Thymus (tissue), 11 donors: ENCODE measurements at regions not wholly inside any gene's neighbourhood (a gene's known extent, or its start where the extent isn't known, plus 50 kb on each side); places are given as distances from the start of the nearest gene placed in this dataset.

Experiments
- DNase-seq, 9 donors: peaks; one replicate each; pipeline ENCODE4 v3.0.0-alpha.2; 2013; ENCODE audit warnings: low spot score in 9 of 9, low read depth in 6 of 9, missing footprints in 1 of 9
- H3K27ac ChIP-seq, 2 donors: one replicate each; pipeline ENCODE4 v1.5.1; 2013; ENCODE audit warnings: control low read depth in 1 of 2, low read depth in 1 of 2, low read length in 1 of 2, mild to moderate bottlenecking in 1 of 2, moderate library complexity in 1 of 2
- H3K27me3 ChIP-seq, 2 donors: one replicate each; pipeline ENCODE4 v1.5.1; 2013; ENCODE audit warnings: low read length in 1 of 2; ENCODE audit not compliant: control insufficient read depth in 2 of 2, insufficient read depth in 1 of 2
- H3K36me3 ChIP-seq, 2 donors: one replicate each; pipeline ENCODE4 v1.5.1; 2013; ENCODE audit warnings: low read length in 1 of 2, mild to moderate bottlenecking in 1 of 2, moderate library complexity in 1 of 2; ENCODE audit not compliant: control insufficient read depth in 2 of 2, insufficient read depth in 2 of 2
- H3K4me1 ChIP-seq, 2 donors: one replicate each; pipeline ENCODE4 v1.5.1; 2013; ENCODE audit warnings: low read length in 2 of 2; ENCODE audit not compliant: control insufficient read depth in 2 of 2, insufficient read depth in 2 of 2
- H3K4me3 ChIP-seq, 2 donors: one replicate each; pipeline ENCODE4 v1.5.1; 2013; ENCODE audit warnings: low read length in 2 of 2, control low read depth in 1 of 2, mild to moderate bottlenecking in 1 of 2
- H3K9me3 ChIP-seq, 2 donors: one replicate each; pipeline ENCODE4 v1.5.1; 2013; ENCODE audit warnings: low read length in 1 of 2, mild to moderate bottlenecking in 1 of 2; ENCODE audit not compliant: control insufficient read depth in 2 of 2, insufficient read depth in 1 of 2
- WGBS: extraction: QIAGEN DNeasy Blood & Tissue Kit; methylation state at CpG from one replicate; pipeline ENCODE4 v1.1.7; 2013; 5-methylcytosine and 5-hydroxymethylcytosine counted together
- donor health status: healthy.

DNA sequence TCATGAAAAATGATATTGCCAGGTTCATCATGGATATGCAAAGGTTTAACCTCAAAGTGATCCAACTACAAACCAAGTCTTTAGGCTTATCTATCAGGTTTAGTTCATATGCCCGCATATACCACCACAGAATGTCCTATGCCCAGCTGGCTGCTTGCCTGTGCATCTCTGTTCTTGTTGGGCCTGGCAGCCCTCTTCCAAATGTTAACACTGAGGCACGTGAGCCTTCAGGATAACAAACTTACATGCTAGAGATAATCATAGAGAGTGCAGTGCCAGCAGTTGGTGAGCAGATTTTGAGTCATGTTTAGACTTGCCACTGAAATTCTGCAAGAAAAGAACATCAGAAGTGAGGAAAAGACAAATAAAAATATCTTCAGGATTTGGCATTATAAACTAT, 607.9 kb upstream of the TMPRSS15 start:
- 82% methylated on average over 2 of the region's 2 CpGs for WGBS
- no peaks in the 10 kb centered on the region for H3K27me3 ChIP-seq
- H3K9me3 ChIP-seq, result no peaks in the 10 kb centered on the region
- H3K27ac ChIP-seq, result no peak overlapping the region
- no peaks in the 10 kb centered on the region for H3K36me3 ChIP-seq
- no peak overlapping the region for H3K4me3 ChIP-seq
- H3K4me1 ChIP-seq, result no peaks in the 10 kb centered on the region
- DNase-seq, result no peak

DNA sequence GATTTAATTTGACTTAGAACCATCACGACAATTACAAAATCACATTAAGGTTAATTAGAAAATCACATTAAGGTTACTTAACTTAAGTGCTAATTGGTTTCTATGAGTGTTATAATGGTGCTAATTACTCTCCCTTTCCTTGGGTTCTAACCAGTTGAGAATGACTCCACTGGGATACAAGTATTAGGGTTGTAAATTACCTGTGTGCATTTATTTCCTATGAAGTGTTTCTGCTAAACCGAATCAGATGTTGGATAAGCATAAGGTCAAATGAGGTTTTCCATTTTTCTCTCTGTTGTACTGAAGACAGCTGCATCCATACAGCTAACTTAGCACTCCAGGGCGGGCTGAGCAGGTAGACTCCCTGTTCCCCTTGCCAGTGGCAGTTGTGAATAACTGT, 610.3 kb upstream of the TMPRSS15 start:
- no peak overlapping the region for H3K27ac ChIP-seq
- no peaks in the 10 kb centered on the region for H3K9me3 ChIP-seq
- H3K4me1 ChIP-seq, result no peaks in the 10 kb centered on the region
- DNase-seq, result no peak
- no peak overlapping the region for H3K4me3 ChIP-seq
- H3K27me3 ChIP-seq, result no peaks in the 10 kb centered on the region
- WGBS, result 86% methylated on average over 3 of the region's 3 CpGs
- H3K36me3 ChIP-seq, result no peaks in the 10 kb centered on the region

DNA sequence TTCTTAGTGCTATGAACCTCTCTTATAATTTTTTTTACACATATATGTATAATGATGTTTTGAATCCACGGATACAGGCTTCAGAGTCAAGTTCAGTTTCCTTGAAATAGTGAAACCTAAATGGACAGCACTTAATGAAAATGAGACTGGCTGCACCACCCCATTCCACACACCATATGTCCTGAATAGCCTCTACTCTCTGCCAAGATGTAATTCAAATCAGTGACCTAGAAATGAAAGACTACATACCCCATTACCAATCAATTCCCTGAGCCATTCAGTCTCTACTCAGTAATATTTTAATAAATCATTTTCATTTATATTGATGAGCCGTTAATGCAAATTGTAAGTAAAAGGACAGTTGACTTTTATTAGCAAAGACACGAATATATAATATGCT, 614.9 kb upstream of the TMPRSS15 start:
- H3K36me3 ChIP-seq, result no peaks in the 10 kb centered on the region

DNA sequence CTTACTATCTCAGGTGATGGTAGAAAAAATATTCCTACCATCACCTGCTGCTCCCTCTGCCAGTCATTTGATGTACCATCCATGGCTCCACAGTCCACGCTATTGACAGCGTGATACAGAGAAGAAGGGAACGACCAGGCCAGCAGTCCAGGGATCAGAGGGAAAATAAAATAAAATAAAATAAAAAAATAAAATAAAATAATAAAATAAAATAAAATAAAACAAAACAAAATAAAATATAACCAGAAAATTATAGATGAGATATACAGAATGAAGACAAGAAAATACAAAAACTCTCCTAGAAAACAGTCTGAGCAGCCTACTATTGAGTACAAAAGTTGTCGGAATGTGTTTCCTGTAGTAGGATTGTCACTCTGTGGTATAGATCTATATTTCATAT, 619.4 kb upstream of the TMPRSS15 start:
- no peaks in the 10 kb centered on the region for H3K9me3 ChIP-seq
- H3K27ac ChIP-seq, result no peak overlapping the region
- WGBS, result 92% methylated on average over 4 of the region's 4 CpGs
- DNase-seq, result no peak
- H3K36me3 ChIP-seq, result no peaks in the 10 kb centered on the region
- H3K4me3 ChIP-seq, result no peak overlapping the region
- no peaks in the 10 kb centered on the region for H3K4me1 ChIP-seq
- no peaks in the 10 kb centered on the region for H3K27me3 ChIP-seq

More for the DNA sequence above, 614.9 kb upstream of the TMPRSS15 start:
- no peak overlapping the region for H3K4me3 ChIP-seq
- H3K9me3 ChIP-seq, result no peaks in the 10 kb centered on the region
- H3K27ac ChIP-seq, result no peak overlapping the region
- H3K4me1 ChIP-seq, result no peaks in the 10 kb centered on the region
- DNase-seq, result no peak
- no peaks in the 10 kb centered on the region for H3K27me3 ChIP-seq
- WGBS, result 70% methylated on average over 3 of the region's 3 CpGs

DNA sequence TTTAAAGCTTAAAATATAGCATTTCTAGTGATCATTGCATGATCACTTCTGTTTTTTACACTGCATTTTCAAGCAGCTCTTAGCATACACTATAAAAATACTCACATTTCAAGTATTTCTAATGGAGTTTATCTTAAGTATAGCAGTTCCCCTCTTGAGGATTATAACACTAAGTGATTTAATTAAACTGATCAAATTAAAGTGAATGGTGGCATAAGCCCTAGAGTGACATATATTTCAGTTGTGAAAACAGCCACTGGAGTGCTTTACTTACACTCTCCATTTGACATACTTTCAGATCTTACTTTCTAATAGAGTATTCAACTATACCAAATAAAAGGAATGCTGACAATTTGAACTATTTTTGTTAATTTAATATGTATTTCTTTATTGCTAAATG, 623.3 kb upstream of the TMPRSS15 start:
- DNase-seq, result no peak
- H3K27ac ChIP-seq, result no peak overlapping the region
- H3K9me3 ChIP-seq, result no peaks in the 10 kb centered on the region
- no peaks in the 10 kb centered on the region for H3K36me3 ChIP-seq
- H3K4me3 ChIP-seq, result no peak overlapping the region
- H3K27me3 ChIP-seq, result no peaks in the 10 kb centered on the region
- no peaks in the 10 kb centered on the region for H3K4me1 ChIP-seq

DNA sequence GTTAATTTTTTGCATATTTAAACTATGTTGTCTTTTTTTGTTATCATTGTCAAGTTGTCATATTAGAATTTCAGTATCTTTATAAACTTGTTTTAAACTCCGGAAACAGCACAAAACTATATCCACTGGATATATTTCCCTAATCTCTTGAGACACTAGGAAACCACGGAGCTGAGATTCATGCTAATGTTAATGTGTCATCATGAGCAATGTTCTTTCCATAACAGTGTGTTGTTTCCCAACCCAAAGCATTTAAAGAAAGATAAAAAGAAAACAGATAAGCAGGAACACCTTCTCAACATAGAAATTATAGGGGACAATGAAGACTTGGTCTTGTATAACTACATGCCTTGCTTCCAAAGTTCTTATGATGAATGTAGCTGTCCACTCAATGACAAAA, 626.2 kb upstream of the TMPRSS15 start:
- DNase-seq, result no peak
- no peak overlapping the region for H3K4me3 ChIP-seq
- no peaks in the 10 kb centered on the region for H3K27me3 ChIP-seq
- 90% methylated on average over 2 of the region's 2 CpGs for WGBS
- H3K36me3 ChIP-seq, result no peaks in the 10 kb centered on the region
- no peaks in the 10 kb centered on the region for H3K4me1 ChIP-seq
- no peaks in the 10 kb centered on the region for H3K9me3 ChIP-seq
- no peak overlapping the region for H3K27ac ChIP-seq

DNA sequence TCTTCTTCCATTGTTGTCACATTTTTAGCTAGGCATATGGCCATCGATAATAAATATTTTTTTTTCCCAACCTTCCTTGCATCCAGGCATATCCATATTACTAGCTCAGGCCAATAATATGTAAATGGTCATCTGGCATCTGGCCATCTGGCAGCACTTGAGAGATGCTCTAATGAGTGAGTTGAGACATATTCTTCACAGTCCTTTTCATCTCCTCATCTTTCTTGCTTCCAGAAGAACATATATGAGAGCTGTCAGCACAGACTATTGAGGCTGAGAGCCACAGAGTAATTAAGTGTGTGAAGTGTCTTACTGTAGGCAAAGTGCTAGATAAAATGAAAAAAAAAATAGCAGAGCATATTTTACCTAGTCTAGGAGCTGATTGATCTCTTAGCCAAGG, 628.4 kb upstream of the TMPRSS15 start:
- Histone ChIP-seq H3K4me3 (no peak overlapping the region), H3K4me1 (no peaks in the 10 kb centered on the region), H3K27me3 (no peaks in the 10 kb centered on the region), H3K27ac (no peak overlapping the region), H3K9me3 (no peaks in the 10 kb centered on the region), H3K36me3 (no peaks in the 10 kb centered on the region)
- peak in 1 of 9 donors; percentile 1 for DNase-seq
- WGBS, result 89% methylated on average over 1 of the region's 1 CpG

DNA sequence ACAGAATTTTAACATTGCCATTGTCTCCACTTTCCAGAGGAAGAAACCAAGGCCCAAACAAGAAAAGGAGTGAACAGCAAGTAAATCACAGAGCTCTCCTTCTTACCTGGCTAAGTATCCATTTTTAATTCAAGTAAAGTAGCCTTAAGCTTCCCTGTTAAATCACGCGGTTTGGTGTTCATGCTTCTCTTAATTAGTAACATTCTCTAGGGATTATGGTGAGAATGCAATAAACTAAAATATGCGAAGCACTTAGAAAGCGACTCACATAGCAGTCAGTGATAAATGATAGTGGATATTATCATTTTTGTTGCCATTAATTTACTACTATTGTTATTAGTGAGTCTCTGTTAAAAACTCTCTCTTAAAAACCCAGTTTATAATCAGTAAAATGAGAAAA, 630.5 kb upstream of the TMPRSS15 start:
- no peak overlapping the region for H3K27ac ChIP-seq
- no peaks in the 10 kb centered on the region for H3K27me3 ChIP-seq
- no peak overlapping the region for H3K4me3 ChIP-seq
- DNase-seq, result no peak
- 95% methylated on average over 4 of the region's 4 CpGs for WGBS
- no peaks in the 10 kb centered on the region for H3K9me3 ChIP-seq
- no peaks in the 10 kb centered on the region for H3K4me1 ChIP-seq
- no peaks in the 10 kb centered on the region for H3K36me3 ChIP-seq

DNA sequence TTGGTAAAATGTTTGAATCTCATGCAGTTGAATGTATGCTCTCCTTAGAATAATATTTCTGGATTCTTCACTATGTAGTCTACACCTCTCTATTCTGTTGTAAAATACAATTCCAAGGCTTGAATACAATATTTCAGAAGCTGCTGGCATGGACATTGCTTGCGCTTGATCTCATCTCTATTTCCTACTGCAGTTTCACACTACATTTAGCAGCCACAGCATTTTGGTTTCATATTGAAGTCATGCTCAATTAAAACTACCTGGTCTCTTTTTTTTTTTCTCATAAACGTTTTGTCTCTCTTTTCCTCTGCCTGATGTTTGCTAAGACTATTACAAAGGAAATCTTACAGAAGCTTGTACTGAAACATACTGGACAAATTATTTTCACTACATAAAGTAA, 631.0 kb upstream of the TMPRSS15 start:
- 74% methylated on average over 2 of the region's 2 CpGs for WGBS
- Histone ChIP-seq H3K4me1 (no peaks in the 10 kb centered on the region), H3K27me3 (no peaks in the 10 kb centered on the region), H3K9me3 (no peaks in the 10 kb centered on the region), H3K27ac (no peak overlapping the region), H3K4me3 (no peak overlapping the region), H3K36me3 (no peaks in the 10 kb centered on the region)
- no peak for DNase-seq

DNA sequence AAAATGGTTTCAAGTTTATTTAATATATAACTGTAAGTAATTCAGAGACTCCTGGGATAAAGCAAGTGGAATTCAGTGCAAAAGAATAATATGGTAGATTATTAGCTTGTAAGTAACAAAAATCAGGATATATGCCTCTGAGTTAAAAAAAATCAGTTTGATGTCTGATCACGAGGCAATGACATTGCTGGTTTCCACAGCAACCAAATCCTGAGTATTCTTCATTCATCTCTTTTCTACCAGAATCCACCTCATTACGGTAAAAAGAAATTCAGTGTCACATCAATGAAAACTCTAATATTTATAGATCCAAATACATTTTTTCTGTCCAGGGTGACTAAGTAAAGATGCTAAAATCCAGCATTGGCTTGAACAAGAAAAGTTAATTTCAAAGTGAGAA, 642.3 kb upstream of the TMPRSS15 start:
- Histone ChIP-seq H3K27ac (no peak overlapping the region), H3K36me3 (no peaks in the 10 kb centered on the region), H3K27me3 (no peaks in the 10 kb centered on the region), H3K9me3 (peaks cover 1 to 2% of the 10 kb centered on the region in 2 donors), H3K4me3 (no peak overlapping the region), H3K4me1 (no peaks in the 10 kb centered on the region)
- WGBS, result 58% methylated on average over 2 of the region's 2 CpGs
- no peak for DNase-seq
